ENCODE measurements at regions not wholly inside any gene's neighbourhood (a gene's known extent, or its start where the extent isn't known, plus 50 kb on each side); places are given as distances from the start of the nearest gene placed in this dataset.

- H3K4me3 ChIP-seq (ENCODE audit: low read length), result no peak overlapping the region
- H3K9me3 ChIP-seq (ENCODE audit: low read length), result no peaks in the 10 kb centered on the region
- no peak overlapping the region for H2AFZ ChIP-seq (ENCODE audit: low read depth, low read length)
- no peaks in the 10 kb centered on the region for H3K9me2 ChIP-seq (ENCODE audit: insufficient read depth, low read length)
- no peaks in the 10 kb centered on the region for H3K79me2 ChIP-seq (replicated peaks; ENCODE audit: insufficient read depth, low read length)
- H4K20me1 ChIP-seq (ENCODE audit: insufficient read depth), result no peaks in the 10 kb centered on the region
- no peak overlapping the region for H3K9ac ChIP-seq (ENCODE audit: low read length)
- no peak overlapping the region for H3K27ac ChIP-seq (ENCODE audit: low read length)
- TF ChIP-seq EZH2 (IDR thresholded peaks at IDR 0.05; ENCODE audit: borderline replicate concordance, insufficient read depth, low read length, poor library complexity, severe bottlenecking) (no peak), CTCF (IDR thresholded peaks at IDR 0.05; ENCODE audit: poor library complexity, severe bottlenecking) (no peak), RAD21 (conservative IDR thresholded peaks at IDR 0.05) (no peak), MXI1 (conservative IDR thresholded peaks at IDR 0.05; ENCODE audit: poor library complexity, severe bottlenecking) (no peak), EP300 (conservative IDR thresholded peaks at IDR 0.05; ENCODE audit: poor library complexity, severe bottlenecking) (no peak)
- no peaks in the 10 kb centered on the region for H3K27me3 ChIP-seq (ENCODE audit: insufficient read depth, low read depth, low read length)
- no peaks in the 10 kb centered on the region for H3K36me3 ChIP-seq (ENCODE audit: insufficient read depth, low read length)
- H3F3A ChIP-seq (ENCODE audit: insufficient read depth, low read length, poor library complexity, severe bottlenecking), result no peaks in the 10 kb centered on the region
- H3K4me2 ChIP-seq (ENCODE audit: low read length), result no peak overlapping the region
Observed at GRCh38 chr1:230008721-230009120, 58.3 kb upstream of the GALNT2 start.

- Histone ChIP-seq H3K79me2 (replicated peaks; ENCODE audit: insufficient read depth, low read length) (no peaks in the 10 kb centered on the region), H3K36me3 (ENCODE audit: insufficient read depth, low read length) (no peaks in the 10 kb centered on the region), H3K9me2 (ENCODE audit: insufficient read depth, low read length) (no peaks in the 10 kb centered on the region), H3F3A (ENCODE audit: insufficient read depth, low read length, poor library complexity, severe bottlenecking) (no peaks in the 10 kb centered on the region), H3K27me3 (ENCODE audit: insufficient read depth, low read depth, low read length) (no peaks in the 10 kb centered on the region), H3K4me3 (ENCODE audit: low read length) (no peak overlapping the region), H3K9me3 (ENCODE audit: low read length) (no peaks in the 10 kb centered on the region), H4K20me1 (ENCODE audit: insufficient read depth) (no peaks in the 10 kb centered on the region), H3K4me2 (ENCODE audit: low read length) (no peak overlapping the region), H2AFZ (ENCODE audit: low read depth, low read length) (no peak overlapping the region), H3K9ac (ENCODE audit: low read length) (no peak overlapping the region), H3K27ac (ENCODE audit: low read length) (no peak overlapping the region)
- no peak for TF ChIP-seq MXI1 (conservative IDR thresholded peaks at IDR 0.05; ENCODE audit: poor library complexity, severe bottlenecking)
- no peak for TF ChIP-seq EZH2 (IDR thresholded peaks at IDR 0.05; ENCODE audit: borderline replicate concordance, insufficient read depth, low read length, poor library complexity, severe bottlenecking)
- no peak for TF ChIP-seq REST (IDR thresholded peaks at IDR 0.05; ENCODE audit: borderline replicate concordance)
- no peak for TF ChIP-seq POLR2AphosphoS5 (IDR thresholded peaks at IDR 0.05)
- TF ChIP-seq RAD21 (conservative IDR thresholded peaks at IDR 0.05), result no peak
- no peak for TF ChIP-seq TAF1 (IDR thresholded peaks at IDR 0.05; ENCODE audit: low read depth)
- TF ChIP-seq SMC3 (conservative IDR thresholded peaks at IDR 0.05; ENCODE audit: poor library complexity), result no peak
- no peak for TF ChIP-seq EP300 (conservative IDR thresholded peaks at IDR 0.05; ENCODE audit: poor library complexity, severe bottlenecking)
- TF ChIP-seq CTCF (IDR thresholded peaks at IDR 0.05; ENCODE audit: poor library complexity, severe bottlenecking), result no peak
Observed at GRCh38 chr1:230009611-230010313, 57.3 kb upstream of the GALNT2 start.
